Thyroid gland (tissue), 4 donors: ENCODE measurements at regions not wholly inside any gene's neighbourhood (a gene's known extent, or its start where the extent isn't known, plus 50 kb on each side); places are given as distances from the start of the nearest gene placed in this dataset.

Experiments used
- POLR2A ChIP-seq, 2 donors: fragments of 450-650 bp; IDR thresholded peaks; one replicate each; pipeline ENCODE4 v1.6.1; 2017; ENCODE audit warnings: antibody characterized with exemption in 2 of 2, mild to moderate bottlenecking in 2 of 2, moderate library complexity in 1 of 2
- TF ChIP-seq, protein P1 (sequence below), 6 experiments: fragments of 200-600 bp in 3 of 6; fragments of 450-650 bp in 3 of 6; sonication (generic) in 3 of 6; IDR thresholded peaks; one replicate each; pipeline ENCODE4 v1.5.1; 2016 to 2019; ENCODE audit warnings: antibody characterized with exemption in 6 of 6, mild to moderate bottlenecking in 2 of 6, inconsistent platforms in 1 of 6, moderate library complexity in 1 of 6

- TF ChIP-seq, protein P1, sequence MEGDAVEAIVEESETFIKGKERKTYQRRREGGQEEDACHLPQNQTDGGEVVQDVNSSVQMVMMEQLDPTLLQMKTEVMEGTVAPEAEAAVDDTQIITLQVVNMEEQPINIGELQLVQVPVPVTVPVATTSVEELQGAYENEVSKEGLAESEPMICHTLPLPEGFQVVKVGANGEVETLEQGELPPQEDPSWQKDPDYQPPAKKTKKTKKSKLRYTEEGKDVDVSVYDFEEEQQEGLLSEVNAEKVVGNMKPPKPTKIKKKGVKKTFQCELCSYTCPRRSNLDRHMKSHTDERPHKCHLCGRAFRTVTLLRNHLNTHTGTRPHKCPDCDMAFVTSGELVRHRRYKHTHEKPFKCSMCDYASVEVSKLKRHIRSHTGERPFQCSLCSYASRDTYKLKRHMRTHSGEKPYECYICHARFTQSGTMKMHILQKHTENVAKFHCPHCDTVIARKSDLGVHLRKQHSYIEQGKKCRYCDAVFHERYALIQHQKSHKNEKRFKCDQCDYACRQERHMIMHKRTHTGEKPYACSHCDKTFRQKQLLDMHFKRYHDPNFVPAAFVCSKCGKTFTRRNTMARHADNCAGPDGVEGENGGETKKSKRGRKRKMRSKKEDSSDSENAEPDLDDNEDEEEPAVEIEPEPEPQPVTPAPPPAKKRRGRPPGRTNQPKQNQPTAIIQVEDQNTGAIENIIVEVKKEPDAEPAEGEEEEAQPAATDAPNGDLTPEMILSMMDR (IDR thresholded peaks at IDR 0.05), result no peak
- no peak for TF ChIP-seq POLR2A (IDR thresholded peaks at IDR 0.05)
Measured at GRCh38 chr10:62658516-62658915, 146.0 kb upstream of the ADO start.
